ENCODE measurements at regions not wholly inside any gene's neighbourhood (a gene's known extent, or its start where the extent isn't known, plus 50 kb on each side); places are given as distances from the start of the nearest gene placed in this dataset.

DNA sequence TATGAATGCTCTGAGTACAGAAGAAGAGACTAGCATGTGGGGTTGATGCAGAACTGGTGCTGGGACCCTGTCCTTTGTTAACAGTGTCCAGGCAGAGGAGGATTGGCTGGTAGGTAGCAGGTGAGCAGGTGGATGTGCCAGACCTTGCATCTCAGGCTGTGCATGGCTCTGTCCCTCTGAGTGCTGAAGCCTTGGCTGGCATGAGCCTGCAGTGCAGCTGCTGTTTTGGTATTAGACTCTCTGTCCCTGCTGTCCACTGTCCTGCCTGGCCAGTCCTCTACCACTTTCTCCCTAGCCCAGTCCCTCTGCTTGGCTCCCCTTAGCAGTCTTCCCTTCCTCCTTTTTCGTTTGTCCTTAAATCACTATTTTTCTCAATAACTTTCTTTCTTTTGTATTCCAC, 213.6 kb upstream of the ZBED5 start:
- Mint-ChIP-seq H3K27ac (no peak overlapping the region), H3K9me3 (no peaks in the 10 kb centered on the region), H3K4me1 (peaks cover 1% of the 10 kb centered on the region), H3K36me3 (ENCODE audit: low read depth) (no peaks in the 10 kb centered on the region), H3K4me3 (no peak overlapping the region), H3K27me3 (no peaks in the 10 kb centered on the region)
- DNase-seq (no peak), ATAC-seq (no peak)

DNA sequence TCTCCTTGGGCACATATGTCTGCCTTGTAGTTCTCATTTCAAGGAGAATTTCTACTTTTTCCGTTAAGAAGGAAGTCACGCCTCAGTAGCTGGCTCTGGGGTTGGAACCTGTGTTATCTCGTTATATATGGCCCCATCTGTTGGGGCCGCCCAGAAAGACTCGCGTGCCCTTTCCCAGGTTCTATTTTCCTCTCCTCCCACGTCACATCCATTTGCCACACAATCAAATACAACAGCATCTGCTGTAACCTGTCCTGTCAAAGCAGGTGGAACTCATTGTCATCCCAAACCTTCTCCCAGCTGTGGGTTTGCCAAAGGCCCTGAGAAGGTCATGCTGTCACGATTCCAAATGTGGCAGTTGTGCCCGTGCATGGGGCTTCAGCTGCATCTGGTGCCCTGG, 213.1 kb upstream of the ZBED5 start:
- Mint-ChIP-seq H3K27me3 (no peaks in the 10 kb centered on the region), H3K4me3 (no peak overlapping the region), H3K4me1 (no peaks in the 10 kb centered on the region), H3K36me3 (ENCODE audit: low read depth) (no peaks in the 10 kb centered on the region), H3K9me3 (no peaks in the 10 kb centered on the region), H3K27ac (no peak overlapping the region)
- ATAC-seq: no peak
- DNase-seq: no peak

DNA sequence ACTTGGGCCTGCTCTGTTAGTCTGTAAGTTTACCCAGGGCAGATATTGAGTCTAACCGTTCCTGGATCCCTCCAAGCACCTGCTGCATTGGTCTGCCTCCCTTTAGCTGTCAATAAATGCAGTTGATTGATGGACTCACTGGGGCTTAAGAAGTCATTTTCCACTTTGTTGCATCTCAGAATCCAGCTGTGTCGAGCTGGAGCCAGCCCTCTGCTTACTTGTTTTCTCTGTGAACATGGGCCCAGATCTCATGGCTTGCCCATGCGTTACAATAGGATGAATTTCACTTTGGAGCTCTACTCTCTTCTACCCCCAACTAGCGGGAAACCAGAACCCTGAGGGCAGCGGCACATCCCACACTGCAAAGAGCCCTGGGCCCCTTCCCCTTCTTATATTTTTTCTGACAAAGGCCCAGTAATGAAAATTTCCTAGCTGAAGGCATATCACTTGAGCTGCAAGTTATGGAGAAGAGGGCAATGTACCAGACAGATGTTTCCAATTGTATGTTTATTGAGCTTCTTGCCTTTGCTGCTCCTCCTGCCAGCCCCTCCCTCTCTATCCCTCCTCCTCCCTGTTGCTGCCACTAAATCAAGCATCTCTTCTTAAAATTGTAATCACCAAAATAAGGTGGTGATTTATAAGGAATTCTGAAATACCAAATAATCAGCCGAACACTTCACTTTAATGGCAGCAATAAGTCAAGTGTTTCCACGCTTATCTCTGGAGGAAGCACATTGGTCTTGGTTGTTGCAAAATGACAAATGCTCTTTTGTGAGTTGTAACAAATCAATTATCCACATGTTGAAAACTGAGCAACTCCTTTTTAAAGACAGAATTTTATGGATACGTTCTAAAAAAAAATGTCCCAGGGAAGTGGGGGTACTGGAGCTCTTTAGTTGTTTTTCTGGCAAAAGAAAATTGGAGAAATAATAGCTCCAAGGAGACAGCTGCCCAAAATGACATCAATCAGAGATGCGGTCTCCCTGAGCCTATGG, 212.3 kb upstream of the ZBED5 start:
- Mint-ChIP-seq H3K9me3 (no peaks in the 10 kb centered on the region), H3K4me3 (no peak overlapping the region), H3K27me3 (no peaks in the 10 kb centered on the region), H3K4me1 (no peaks in the 10 kb centered on the region), H3K27ac (no peak overlapping the region), H3K36me3 (ENCODE audit: low read depth) (no peaks in the 10 kb centered on the region)
- ATAC-seq: no peak
- DNase-seq: no peak

DNA sequence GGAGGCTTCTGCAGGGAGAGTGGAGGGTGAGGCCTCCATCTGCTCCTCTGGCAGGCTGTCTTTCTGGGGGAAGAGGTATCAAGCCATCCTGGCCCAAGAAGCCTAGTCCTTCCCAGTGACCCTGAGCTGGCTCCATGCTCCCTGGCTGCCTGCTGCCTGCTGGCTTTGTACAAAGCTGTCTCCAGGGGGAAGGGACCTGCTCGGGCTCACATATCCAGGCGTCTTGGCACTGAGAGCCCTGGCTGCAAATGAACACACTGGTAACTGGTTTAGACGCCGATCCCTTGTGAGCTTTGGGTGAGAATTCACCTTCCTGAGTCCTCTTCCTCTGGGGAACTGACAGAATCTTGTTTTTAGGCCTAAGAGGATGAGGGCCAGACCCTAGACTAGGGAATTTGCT, 210.3 kb upstream of the ZBED5 start:
- Mint-ChIP-seq H3K4me1 (no peaks in the 10 kb centered on the region), H3K4me3 (no peak overlapping the region), H3K27me3 (no peaks in the 10 kb centered on the region), H3K36me3 (ENCODE audit: low read depth) (no peaks in the 10 kb centered on the region), H3K9me3 (no peaks in the 10 kb centered on the region), H3K27ac (no peak overlapping the region)
- ATAC-seq (no peak), DNase-seq (no peak)

DNA sequence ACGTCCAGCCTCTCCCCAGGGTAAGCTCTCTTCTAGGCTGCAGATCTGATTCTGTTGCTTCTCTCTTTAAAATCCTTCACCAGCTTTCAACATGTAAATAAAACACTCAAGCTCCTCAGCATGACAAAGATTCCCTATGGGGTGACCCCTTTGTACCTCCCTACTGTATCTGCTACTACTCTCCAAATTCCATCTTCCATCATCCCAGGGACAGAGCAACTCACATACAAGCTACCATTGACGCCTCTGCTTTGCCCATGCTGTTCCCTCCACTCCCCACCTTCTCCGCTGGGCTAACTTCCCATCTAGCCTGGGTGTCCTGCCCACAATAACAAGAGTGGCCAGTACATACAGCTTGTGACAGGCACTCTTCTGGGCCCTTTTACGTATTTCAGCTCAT, 207.5 kb upstream of the ZBED5 start:
- no peak for ATAC-seq
- peaks cover 2% of the 10 kb centered on the region for H3K27me3 Mint-ChIP-seq
- no peaks in the 10 kb centered on the region for H3K36me3 Mint-ChIP-seq (ENCODE audit: low read depth)
- H3K9me3 Mint-ChIP-seq: no peaks in the 10 kb centered on the region
- no peak overlapping the region for H3K4me3 Mint-ChIP-seq
- H3K4me1 Mint-ChIP-seq: no peaks in the 10 kb centered on the region
- H3K27ac Mint-ChIP-seq: no peak overlapping the region
- DNase-seq: no peak

DNA sequence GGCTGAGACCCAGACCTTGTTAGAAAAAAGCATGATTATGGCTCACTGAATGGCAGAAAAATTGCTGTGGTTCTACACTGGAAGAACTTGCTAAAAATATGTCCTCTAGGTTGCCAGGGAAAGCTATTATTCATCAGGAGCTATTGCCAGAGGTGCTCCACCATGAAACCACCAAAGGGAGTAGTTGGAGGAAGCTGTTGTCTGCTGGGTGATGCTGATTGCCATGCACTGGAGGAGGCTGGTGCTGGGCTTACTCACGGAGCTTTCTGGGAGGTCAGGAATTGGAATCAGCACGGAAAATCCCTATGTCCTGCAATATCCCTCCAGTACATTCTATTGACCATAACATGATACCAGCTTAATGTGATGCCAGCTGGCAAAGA, 199.6 kb upstream of the ZBED5 start:
- Mint-ChIP-seq H3K36me3 (ENCODE audit: low read depth) (peaks cover 6% of the 10 kb centered on the region), H3K27me3 (peaks cover 6% of the 10 kb centered on the region), H3K9me3 (peaks cover 29% of the 10 kb centered on the region), H3K27ac (no peak overlapping the region), H3K4me1 (no peaks in the 10 kb centered on the region), H3K4me3 (no peak overlapping the region)
- DNase-seq (no peak), ATAC-seq (no peak)

DNA sequence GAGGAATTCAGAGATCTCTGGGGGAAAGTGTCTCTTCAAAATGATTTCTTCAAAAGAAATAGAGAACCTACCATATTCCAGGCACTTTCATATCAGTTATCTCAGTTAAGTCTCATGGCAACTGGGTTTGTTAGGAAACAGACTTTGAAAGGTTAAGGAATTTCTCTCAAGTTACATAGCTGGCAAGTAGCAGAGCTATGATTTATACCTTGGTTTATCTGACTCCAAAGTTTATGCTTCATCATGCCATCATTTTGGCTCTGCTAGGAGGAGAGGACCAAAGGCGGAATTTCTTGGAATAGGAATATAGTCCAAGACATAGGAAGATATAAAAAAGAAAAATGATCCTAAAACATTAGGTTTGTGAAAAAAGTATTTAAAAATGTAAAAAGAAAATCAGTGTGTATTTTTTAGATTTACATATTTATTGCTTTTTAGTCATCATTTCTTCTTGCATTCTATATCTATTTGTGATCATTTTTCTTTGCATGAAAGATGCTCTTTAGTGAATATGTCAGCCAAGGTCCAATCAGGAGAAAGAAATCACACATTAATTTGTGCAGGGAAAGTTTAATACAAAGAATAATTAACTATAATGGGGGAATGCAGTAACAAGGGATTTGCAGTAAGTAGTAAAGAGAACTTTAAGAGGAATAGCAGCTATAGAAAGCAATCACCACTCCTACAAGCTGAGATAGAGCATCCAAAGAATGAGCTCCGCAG, 199.1 kb upstream of the ZBED5 start:
- Mint-ChIP-seq H3K9me3 (peaks cover 29% of the 10 kb centered on the region), H3K4me3 (no peak overlapping the region), H3K4me1 (no peaks in the 10 kb centered on the region), H3K27ac (no peak overlapping the region), H3K27me3 (peaks cover 7% of the 10 kb centered on the region), H3K36me3 (ENCODE audit: low read depth) (peaks cover 6% of the 10 kb centered on the region)
- DNase-seq: no peak
- ATAC-seq: no peak

DNA sequence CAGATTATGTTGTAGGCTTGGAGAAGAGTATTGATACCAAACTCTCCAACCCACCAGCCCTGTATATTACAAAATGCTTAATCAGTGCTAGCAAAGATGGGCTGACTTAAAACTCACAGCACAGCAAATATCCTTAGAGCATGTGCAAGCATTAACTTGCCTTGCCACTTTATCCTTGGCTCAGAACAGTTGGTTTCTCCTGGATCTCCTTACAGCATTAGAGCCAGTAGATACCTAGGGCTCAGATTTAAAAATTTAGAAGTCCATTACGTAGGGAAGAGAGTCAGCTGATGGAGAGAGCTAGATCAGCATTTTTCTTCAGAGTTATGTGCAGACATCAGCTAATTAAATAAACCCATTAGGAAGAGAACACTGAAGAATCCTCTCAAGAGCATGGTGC, 198.5 kb upstream of the ZBED5 start:
- Mint-ChIP-seq H3K9me3 (peaks cover 29% of the 10 kb centered on the region), H3K27me3 (peaks cover 5% of the 10 kb centered on the region), H3K4me3 (no peak overlapping the region), H3K4me1 (no peaks in the 10 kb centered on the region), H3K27ac (no peak overlapping the region), H3K36me3 (ENCODE audit: low read depth) (peaks cover 6% of the 10 kb centered on the region)
- ATAC-seq: no peak
- no peak for DNase-seq

DNA sequence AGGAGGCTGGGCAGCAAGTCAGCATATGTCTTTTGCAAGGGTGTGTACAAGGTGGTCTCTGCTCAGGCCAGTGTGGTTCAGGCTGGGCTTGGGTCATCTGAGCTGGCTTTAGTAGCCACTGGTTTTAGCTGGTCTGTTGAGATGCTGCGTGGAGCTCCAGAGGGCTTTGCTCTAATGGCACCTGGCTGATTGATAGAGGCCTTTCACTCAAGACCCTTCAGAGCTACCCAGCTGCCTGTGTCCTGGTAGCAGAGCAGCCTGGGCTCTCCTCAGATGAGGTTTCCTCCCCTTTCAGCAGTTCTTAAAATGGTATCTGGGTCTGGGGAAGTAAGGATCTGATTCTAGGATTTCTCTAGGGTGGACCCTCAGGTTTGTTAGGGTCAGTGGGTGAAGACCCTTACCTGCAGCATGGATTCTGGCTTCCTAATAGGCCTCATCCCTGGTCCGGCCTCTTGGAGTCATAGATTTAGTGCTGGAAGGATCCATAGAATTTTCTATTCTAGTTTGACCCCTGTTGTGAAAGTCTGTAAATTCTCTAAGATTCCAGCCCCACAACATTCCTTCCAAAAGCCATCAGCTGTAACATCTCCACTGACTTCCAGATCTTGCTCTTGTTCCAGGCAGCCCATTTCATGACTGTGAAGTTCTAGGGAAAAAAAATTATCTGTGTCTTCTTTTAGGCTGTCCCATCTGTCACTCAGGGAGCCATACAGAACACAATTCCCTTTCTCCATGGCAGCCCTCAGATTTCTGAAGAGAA, 190.2 kb upstream of the ZBED5 start:
- H3K4me1 Mint-ChIP-seq: no peaks in the 10 kb centered on the region
- H3K27me3 Mint-ChIP-seq: peaks cover 2% of the 10 kb centered on the region
- no peak overlapping the region for H3K27ac Mint-ChIP-seq
- no peaks in the 10 kb centered on the region for H3K36me3 Mint-ChIP-seq (ENCODE audit: low read depth)
- DNase-seq (no peak), ATAC-seq (no peak)
- no peaks in the 10 kb centered on the region for H3K9me3 Mint-ChIP-seq
- no peak overlapping the region for H3K4me3 Mint-ChIP-seq

DNA sequence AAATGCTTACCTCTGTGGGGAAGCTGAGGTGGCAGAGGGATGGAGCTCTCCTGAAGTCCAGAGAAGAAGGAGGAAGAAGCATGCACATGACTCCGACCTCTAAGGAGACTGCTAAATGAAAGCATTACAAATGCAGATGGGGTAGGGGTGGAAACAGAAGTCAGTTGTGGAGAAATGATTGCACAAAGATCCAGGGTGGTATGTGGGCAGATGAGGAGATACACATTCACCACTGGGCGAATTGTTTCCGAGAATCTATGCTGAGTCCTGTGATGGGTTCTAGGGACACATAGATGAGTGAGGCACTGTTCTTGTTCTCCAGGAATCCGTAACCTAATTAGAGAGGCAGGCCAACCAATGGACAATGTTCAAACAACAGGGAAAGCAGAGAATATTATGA, 188.9 kb upstream of the ZBED5 start:
- no peak overlapping the region for H3K27ac Mint-ChIP-seq

DNA sequence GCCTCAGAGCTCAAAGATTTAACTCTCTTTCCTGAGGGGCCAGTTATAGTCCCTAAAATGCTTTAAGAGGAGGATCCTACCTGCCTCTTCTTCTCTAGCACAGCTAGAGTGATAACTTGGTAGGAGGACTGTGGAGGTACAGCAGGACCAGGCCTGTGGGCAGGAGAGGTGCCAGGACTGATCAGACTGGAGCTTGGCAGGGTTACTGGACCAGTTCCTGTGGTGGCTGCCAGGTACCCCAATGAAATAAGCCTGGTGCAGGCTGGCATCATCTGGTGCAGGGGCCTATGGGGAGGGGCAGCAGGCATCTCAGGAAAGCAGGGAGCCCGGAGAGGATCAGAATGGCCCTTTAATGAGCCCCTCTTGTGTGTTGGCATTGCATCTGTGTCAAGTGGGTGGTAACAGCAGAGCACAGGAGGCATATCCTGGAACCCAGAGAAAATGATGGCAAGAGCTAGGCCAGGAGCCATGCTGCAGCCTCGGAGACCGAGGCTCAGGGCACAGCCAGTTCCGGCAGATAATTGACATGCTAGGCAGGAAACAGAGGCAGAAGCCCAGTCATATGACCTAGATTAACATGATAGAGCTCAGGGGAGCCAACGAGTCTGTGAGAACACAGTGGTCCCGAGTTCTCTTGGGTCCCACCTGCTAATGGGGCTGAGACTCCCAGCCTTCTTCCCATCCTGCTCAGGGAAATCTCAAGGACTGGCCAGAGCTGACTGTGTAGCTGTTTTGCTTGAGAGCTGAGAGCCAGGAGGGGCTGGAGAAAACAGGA, 187.5 kb upstream of the ZBED5 start:
- H3K27ac Mint-ChIP-seq: no peak overlapping the region
- H3K4me1 Mint-ChIP-seq: no peaks in the 10 kb centered on the region

More for the DNA sequence above, 188.9 kb upstream of the ZBED5 start:
- H3K9me3 Mint-ChIP-seq: no peaks in the 10 kb centered on the region
- DNase-seq (no peak), ATAC-seq (no peak)
- H3K36me3 Mint-ChIP-seq (ENCODE audit: low read depth): no peaks in the 10 kb centered on the region
- H3K27me3 Mint-ChIP-seq: no peaks in the 10 kb centered on the region
- no peak overlapping the region for H3K4me3 Mint-ChIP-seq
- H3K4me1 Mint-ChIP-seq: no peaks in the 10 kb centered on the region

DNA sequence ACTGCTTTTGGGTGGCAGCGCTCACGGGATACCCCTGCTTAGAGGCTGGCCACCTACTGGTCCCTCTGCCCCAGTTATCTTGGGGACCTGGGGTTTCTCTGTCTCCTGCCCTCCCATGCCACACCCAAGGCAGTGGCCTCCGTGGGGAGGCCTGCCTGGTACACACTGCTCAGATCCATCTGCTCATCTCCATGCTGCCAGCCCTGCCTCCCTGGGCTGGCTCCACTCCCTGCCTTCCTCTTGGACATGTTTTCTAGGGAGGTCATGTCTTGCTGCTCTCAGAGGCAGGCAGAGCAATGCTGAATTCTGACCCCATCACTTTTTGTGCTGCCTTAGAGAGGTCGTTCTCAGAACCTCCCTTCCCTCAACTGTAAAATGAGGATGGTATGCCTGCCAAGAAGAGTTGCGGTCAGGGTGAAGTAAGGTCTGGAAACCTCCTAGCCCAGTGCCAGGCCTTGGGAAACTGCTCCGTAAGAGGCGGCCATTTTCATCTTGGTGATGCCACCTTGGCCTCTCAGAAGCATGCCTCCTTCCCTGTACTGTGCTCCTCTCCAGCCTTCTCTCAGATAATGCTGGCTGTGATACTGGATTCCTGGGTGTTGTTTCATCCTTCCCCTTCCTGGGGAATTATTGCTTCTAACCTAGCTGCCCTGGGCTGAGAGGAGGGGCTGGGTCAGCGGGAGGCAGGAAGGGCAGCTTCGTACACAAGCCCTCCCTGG, 186.4 kb upstream of the ZBED5 start:
- Mint-ChIP-seq H3K9me3 (no peaks in the 10 kb centered on the region), H3K4me1 (no peaks in the 10 kb centered on the region), H3K27ac (no peak overlapping the region), H3K36me3 (ENCODE audit: low read depth) (no peaks in the 10 kb centered on the region), H3K27me3 (no peaks in the 10 kb centered on the region), H3K4me3 (no peak overlapping the region)
- ATAC-seq: no peak
- DNase-seq: no peak

More for the DNA sequence above, 187.5 kb upstream of the ZBED5 start:
- no peaks in the 10 kb centered on the region for H3K27me3 Mint-ChIP-seq
- DNase-seq: no peak
- no peak overlapping the region for H3K4me3 Mint-ChIP-seq
- ATAC-seq: no peak
- no peaks in the 10 kb centered on the region for H3K36me3 Mint-ChIP-seq (ENCODE audit: low read depth)
- H3K9me3 Mint-ChIP-seq: no peaks in the 10 kb centered on the region

DNA sequence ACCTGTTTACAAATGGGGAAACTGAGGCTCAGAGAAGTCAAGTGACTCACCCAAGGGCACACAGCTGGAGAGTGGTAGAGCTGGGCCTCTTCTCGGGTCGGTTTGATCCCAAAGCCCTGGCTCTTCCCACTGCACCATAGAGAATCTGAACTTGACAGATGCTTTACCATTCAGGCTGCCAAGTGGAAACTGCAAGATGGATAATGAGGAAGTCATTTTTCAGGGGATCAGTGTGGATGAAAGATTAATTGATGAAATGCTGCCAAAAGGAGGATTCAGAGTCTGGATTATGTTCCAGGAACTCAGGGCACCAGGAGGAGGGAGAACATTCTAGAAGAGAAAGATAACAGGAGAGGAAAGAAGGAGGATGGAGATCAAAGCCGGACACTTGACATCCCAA, 185.9 kb upstream of the ZBED5 start:
- no peak for ATAC-seq
- Mint-ChIP-seq H3K27ac (no peak overlapping the region), H3K9me3 (no peaks in the 10 kb centered on the region), H3K27me3 (no peaks in the 10 kb centered on the region), H3K4me3 (no peak overlapping the region), H3K36me3 (ENCODE audit: low read depth) (no peaks in the 10 kb centered on the region), H3K4me1 (no peaks in the 10 kb centered on the region)
- no peak for DNase-seq
